GM19328 (cell line): ENCODE measurements at regions not wholly inside any gene's neighbourhood (a gene's known extent, or its start where the extent isn't known, plus 50 kb on each side); places are given as distances from the start of the nearest gene placed in this dataset.

Experiments
- ATAC-seq: cut with Tn5 transposase; IDR thresholded peaks from one replicate; pipeline ENCODE4 v1.9.1; 2021; ENCODE audit warnings: mild to moderate bottlenecking, moderate library complexity; ENCODE audit not compliant: unreplicated experiment

GRCh38 chr5:61621202-61621650, 289.2 kb downstream of the ZSWIM6 start:
- ATAC-seq, result no peak

- ATAC-seq, result no peak
Observed at GRCh38 chr5:61622156-61622555, 290.1 kb downstream of the ZSWIM6 start.

- ATAC-seq, result no peak
Observed at GRCh38 chr5:61623401-61624069, 291.5 kb downstream of the ZSWIM6 start.

GRCh38 chr5:61624553-61625136, 292.6 kb downstream of the ZSWIM6 start:
- no peak for ATAC-seq

- ATAC-seq, result no peak
Observed at GRCh38 chr5:61625137-61625561, 293.1 kb downstream of the ZSWIM6 start.

GRCh38 chr5:61625681-61626621, 293.9 kb downstream of the ZSWIM6 start:
- no peak for ATAC-seq

- ATAC-seq, result no peak
Observed at GRCh38 chr5:61626639-61627282, 294.7 kb downstream of the ZSWIM6 start.

GRCh38 chr5:61627531-61627930, 295.5 kb downstream of the ZSWIM6 start:
- ATAC-seq, result no peak

- no peak for ATAC-seq
Observed at GRCh38 chr5:61630908-61631307, 298.9 kb downstream of the ZSWIM6 start.

GRCh38 chr5:61631438-61631941, 299.4 kb downstream of the ZSWIM6 start:
- ATAC-seq, result no peak

GRCh38 chr5:61632064-61632463, 300.0 kb downstream of the ZSWIM6 start:
- ATAC-seq, result no peak

GRCh38 chr5:61635271-61635670, 303.2 kb downstream of the ZSWIM6 start:
- ATAC-seq, result no peak

GRCh38 chr5:61637566-61637965, 305.5 kb downstream of the ZSWIM6 start:
- ATAC-seq, result no peak

GRCh38 chr5:61638476-61638875, 306.4 kb downstream of the ZSWIM6 start:
- no peak for ATAC-seq

GRCh38 chr5:61640179-61641021, 308.3 kb downstream of the ZSWIM6 start:
- ATAC-seq, result no peak

- no peak for ATAC-seq
Observed at GRCh38 chr5:61641748-61642565, 309.9 kb downstream of the ZSWIM6 start.

GRCh38 chr5:61647672-61648071, 315.6 kb downstream of the ZSWIM6 start:
- no peak for ATAC-seq

GRCh38 chr5:61649231-61649630, 317.2 kb downstream of the ZSWIM6 start:
- ATAC-seq, result no peak

- ATAC-seq, result no peak
Observed at GRCh38 chr5:61649971-61650370, 317.9 kb downstream of the ZSWIM6 start.
